ENCODE measurements at regions not wholly inside any gene's neighbourhood (a gene's known extent, or its start where the extent isn't known, plus 50 kb on each side); places are given as distances from the start of the nearest gene placed in this dataset.

GRCh38 chr10:30172091-30172490, 112.7 kb upstream of the JCAD start:
- no peaks in the 10 kb centered on the region for H3K9me3 ChIP-seq (ENCODE audit: control insufficient read depth, insufficient read depth, low read length)
- H3K4me1 ChIP-seq (ENCODE audit: control insufficient read depth, low read length) = no peaks in the 10 kb centered on the region
- no peaks in the 10 kb centered on the region for H4K20me1 ChIP-seq (ENCODE audit: control insufficient read depth, insufficient read depth, low read depth, low read length)
- H3K4me3 ChIP-seq (ENCODE audit: low read length) = no peak overlapping the region
- H3K4me2 ChIP-seq (ENCODE audit: low read length) = no peak overlapping the region
- no peaks in the 10 kb centered on the region for H3K9me2 ChIP-seq (replicated peaks; ENCODE audit: control insufficient read depth, low read length)
- H3F3A ChIP-seq (ENCODE audit: control insufficient read depth, insufficient read depth) = no peaks in the 10 kb centered on the region
- H3K27ac ChIP-seq (ENCODE audit: low read depth, low read length) = no peak overlapping the region
- H3K36me3 ChIP-seq (ENCODE audit: control insufficient read depth, low read length) = no peaks in the 10 kb centered on the region
- no peaks in the 10 kb centered on the region for H3K27me3 ChIP-seq (ENCODE audit: control insufficient read depth, low read length)
- no peaks in the 10 kb centered on the region for H3K79me2 ChIP-seq (ENCODE audit: control insufficient read depth, low read length)
- TF ChIP-seq EZH2phosphoT487 (IDR thresholded peaks at IDR 0.05; ENCODE audit: borderline replicate concordance, low read length) (no peak), CTCF (IDR thresholded peaks at IDR 0.05; ENCODE audit: low read depth, low read length, poor library complexity, severe bottlenecking) (no peak)

- no peak overlapping the region for H3K27ac ChIP-seq (ENCODE audit: low read depth, low read length)
These were observed 112.2 kb upstream of the JCAD start for GRCh38 chr10:30171601-30172000.

GRCh38 chr10:30170814-30171213, 111.4 kb upstream of the JCAD start:
- H3F3A ChIP-seq (ENCODE audit: control insufficient read depth, insufficient read depth) = no peaks in the 10 kb centered on the region
- H3K36me3 ChIP-seq (ENCODE audit: control insufficient read depth, low read length) = no peaks in the 10 kb centered on the region
- no peak overlapping the region for H3K4me3 ChIP-seq (ENCODE audit: low read length)
- no peak overlapping the region for H3K27ac ChIP-seq (ENCODE audit: low read depth, low read length)
- H4K20me1 ChIP-seq (ENCODE audit: control insufficient read depth, insufficient read depth, low read depth, low read length) = no peaks in the 10 kb centered on the region
- H3K9me3 ChIP-seq (ENCODE audit: control insufficient read depth, insufficient read depth, low read length) = no peaks in the 10 kb centered on the region
- H3K79me2 ChIP-seq (ENCODE audit: control insufficient read depth, low read length) = no peaks in the 10 kb centered on the region
- no peak overlapping the region for H3K4me2 ChIP-seq (ENCODE audit: low read length)
- H3K4me1 ChIP-seq (ENCODE audit: control insufficient read depth, low read length) = no peaks in the 10 kb centered on the region
- no peaks in the 10 kb centered on the region for H3K9me2 ChIP-seq (replicated peaks; ENCODE audit: control insufficient read depth, low read length)
- H3K27me3 ChIP-seq (ENCODE audit: control insufficient read depth, low read length) = no peaks in the 10 kb centered on the region
- TF ChIP-seq EZH2phosphoT487 (IDR thresholded peaks at IDR 0.05; ENCODE audit: borderline replicate concordance, low read length) (no peak), CTCF (IDR thresholded peaks at IDR 0.05; ENCODE audit: low read depth, low read length, poor library complexity, severe bottlenecking) (no peak)

More at GRCh38 chr10:30171601-30172000, 112.2 kb upstream of the JCAD start:
- Histone ChIP-seq H3K79me2 (ENCODE audit: control insufficient read depth, low read length) (no peaks in the 10 kb centered on the region), H3K9me3 (ENCODE audit: control insufficient read depth, insufficient read depth, low read length) (no peaks in the 10 kb centered on the region), H3K4me2 (ENCODE audit: low read length) (no peak overlapping the region), H3K36me3 (ENCODE audit: control insufficient read depth, low read length) (no peaks in the 10 kb centered on the region), H3K4me3 (ENCODE audit: low read length) (no peak overlapping the region), H4K20me1 (ENCODE audit: control insufficient read depth, insufficient read depth, low read depth, low read length) (no peaks in the 10 kb centered on the region), H3K4me1 (ENCODE audit: control insufficient read depth, low read length) (no peaks in the 10 kb centered on the region), H3F3A (ENCODE audit: control insufficient read depth, insufficient read depth) (no peaks in the 10 kb centered on the region), H3K9me2 (replicated peaks; ENCODE audit: control insufficient read depth, low read length) (no peaks in the 10 kb centered on the region), H3K27me3 (ENCODE audit: control insufficient read depth, low read length) (no peaks in the 10 kb centered on the region)
- no peak for TF ChIP-seq EZH2phosphoT487 (IDR thresholded peaks at IDR 0.05; ENCODE audit: borderline replicate concordance, low read length)
- no peak for TF ChIP-seq CTCF (IDR thresholded peaks at IDR 0.05; ENCODE audit: low read depth, low read length, poor library complexity, severe bottlenecking)

- H3K9me2 ChIP-seq (replicated peaks; ENCODE audit: control insufficient read depth, low read length) = no peaks in the 10 kb centered on the region
- no peak overlapping the region for H3K4me3 ChIP-seq (ENCODE audit: low read length)
- H3F3A ChIP-seq (ENCODE audit: control insufficient read depth, insufficient read depth) = no peaks in the 10 kb centered on the region
- no peaks in the 10 kb centered on the region for H4K20me1 ChIP-seq (ENCODE audit: control insufficient read depth, insufficient read depth, low read depth, low read length)
- no peak overlapping the region for H3K4me2 ChIP-seq (ENCODE audit: low read length)
- H3K36me3 ChIP-seq (ENCODE audit: control insufficient read depth, low read length) = no peaks in the 10 kb centered on the region
- no peaks in the 10 kb centered on the region for H3K4me1 ChIP-seq (ENCODE audit: control insufficient read depth, low read length)
- H3K27me3 ChIP-seq (ENCODE audit: control insufficient read depth, low read length) = no peaks in the 10 kb centered on the region
- no peaks in the 10 kb centered on the region for H3K9me3 ChIP-seq (ENCODE audit: control insufficient read depth, insufficient read depth, low read length)
- TF ChIP-seq EZH2phosphoT487 (IDR thresholded peaks at IDR 0.05; ENCODE audit: borderline replicate concordance, low read length) (no peak), CTCF (IDR thresholded peaks at IDR 0.05; ENCODE audit: low read depth, low read length, poor library complexity, severe bottlenecking) (no peak)
- no peak overlapping the region for H3K27ac ChIP-seq (ENCODE audit: low read depth, low read length)
- no peaks in the 10 kb centered on the region for H3K79me2 ChIP-seq (ENCODE audit: control insufficient read depth, low read length)
These were observed 110.8 kb upstream of the JCAD start for GRCh38 chr10:30170146-30170545.
